H1 (cell line): ENCODE measurements at regions not wholly inside any gene's neighbourhood (a gene's known extent, or its start where the extent isn't known, plus 50 kb on each side); places are given as distances from the start of the nearest gene placed in this dataset.

ENCODE experiments used
- CTCF ChIA-PET: fragments of 300-600 bp; sonication (Branson Sonifier 250); formaldehyde crosslinking; loops from one replicate; lab custom pipeline; 2021; ENCODE audit not compliant: partially characterized antibody; lab: Charles Lee
- POLR2A ChIA-PET: fragments of 300-600 bp; sonication (Branson Sonifier 250); formaldehyde crosslinking; loops from one replicate; lab custom pipeline; 2021; ENCODE audit warnings: inconsistent platforms; ENCODE audit not compliant: partially characterized antibody; lab: Charles Lee
- DNase-seq, 2 experiments: peaks; one replicate each; pipeline versions ENCODE4 v3.0.0 to v3.0.0-alpha.2; 2010 to 2022; ENCODE audit warnings: low spot score in 2 of 2, low read depth in 1 of 2, mixed read lengths in 1 of 2
- FAIRE-seq: peaks from 2 replicates; lab custom pipeline; 2011; peaks lifted over from hg19 to GRCh38; lab: Jason Lieb, UNC
- H2AFZ ChIP-seq: 2 replicates; pipeline ENCODE4 v1.8.1; 2012; ENCODE audit warnings: low read length, inconsistent platforms
- H2AK5ac ChIP-seq: 2 replicates; pipeline ENCODE4 v1.6.1; 2013; ENCODE audit warnings: low read depth, low read length
- H2BK120ac ChIP-seq: replicated peaks from 2 replicates; pipeline ENCODE3; 2013; ENCODE audit warnings: low read depth, low read length, inconsistent platforms
- H2BK12ac ChIP-seq: 2 replicates; pipeline ENCODE4 v1.6.1; 2013; ENCODE audit warnings: low read depth, low read length
- H2BK15ac ChIP-seq: 2 replicates; pipeline ENCODE4 v1.6.1; 2013; ENCODE audit warnings: low read length
- H2BK20ac ChIP-seq: 2 replicates; pipeline ENCODE4 v1.6.1; 2013; ENCODE audit warnings: low read length
- H2BK5ac ChIP-seq: 2 replicates; pipeline ENCODE4 v1.6.1; 2013; ENCODE audit warnings: low read depth, low read length
- H3K14ac ChIP-seq: 2 replicates; pipeline ENCODE4 v1.6.1; 2013; ENCODE audit warnings: inconsistent platforms; ENCODE audit not compliant: insufficient read length
- H3K18ac ChIP-seq: 2 replicates; pipeline ENCODE4 v1.6.1; 2013; ENCODE audit warnings: low read length; ENCODE audit errors: extremely low read depth
- H3K23ac ChIP-seq: 2 replicates; pipeline ENCODE4 v1.6.1; 2013; ENCODE audit warnings: inconsistent platforms; ENCODE audit not compliant: insufficient read length
- H3K23me2 ChIP-seq: 2 replicates; pipeline ENCODE4 v1.6.1; 2013; ENCODE audit warnings: low read depth, low read length
- H3K27ac ChIP-seq: 2 replicates; pipeline ENCODE4 v1.6.1; 2011; ENCODE audit warnings: low read depth, low read length, inconsistent platforms
- H3K27me3 ChIP-seq, 4 experiments: replicated peaks in 1 of 4; 1 replicate in 1 of 4; 2 replicates in 3 of 4; pipeline versions ENCODE4 v1.6.1 to v1.8.1; 2011 to 2013; ENCODE audit warnings: low read length in 3 of 4, mild to moderate bottlenecking in 3 of 4, inconsistent platforms in 2 of 4, mixed read lengths in 2 of 4, moderate library complexity in 1 of 4; ENCODE audit not compliant: control insufficient read depth in 3 of 4, insufficient read depth in 3 of 4; ENCODE audit errors: extremely low read depth in 1 of 4
- H3K36me3 ChIP-seq, 4 experiments: 2 replicates each; pipeline versions ENCODE4 v1.6.1 to v1.8.1; 2011 to 2013; ENCODE audit warnings: mild to moderate bottlenecking in 4 of 4, low read length in 3 of 4, moderate library complexity in 2 of 4, control low read depth in 1 of 4, inconsistent platforms in 1 of 4; ENCODE audit not compliant: insufficient read depth in 4 of 4, control insufficient read depth in 2 of 4
- H3K4ac ChIP-seq: replicated peaks from 2 replicates; pipeline ENCODE3; 2013; ENCODE audit warnings: low read length, low read depth, mixed read lengths, inconsistent platforms; ENCODE audit not compliant: insufficient read length
- H3K4me1 ChIP-seq, 4 experiments: replicated peaks in 1 of 4; 1 replicate in 1 of 4; 2 replicates in 3 of 4; pipeline versions ENCODE4 v1.6.1 to v1.8.1; 2011 to 2013; ENCODE audit warnings: low read length in 3 of 4, inconsistent platforms in 2 of 4, mixed read lengths in 1 of 4; ENCODE audit not compliant: insufficient read depth in 4 of 4, control insufficient read depth in 3 of 4
- H3K4me2 ChIP-seq, 2 experiments: 2 replicates each; pipeline versions ENCODE4 v1.6.1 to v1.8.1; 2011 to 2013; ENCODE audit warnings: low read depth in 2 of 2, low read length in 2 of 2, control low read depth in 1 of 2, inconsistent platforms in 1 of 2, mild to moderate bottlenecking in 1 of 2; ENCODE audit not compliant: insufficient read depth in 1 of 2
- H3K4me3 ChIP-seq, 4 experiments: fragments of 200-600, 300-600 bp in 1 of 4; sonication (generic), shearing (Covaris generic), sonication (Bioruptor Twin) in 1 of 4; 2 replicates each; pipeline versions ENCODE4 v1.5.1 to v1.8.1; 2011 to 2016; ENCODE audit warnings: low read length in 4 of 4, low read depth in 3 of 4, control low read depth in 2 of 4, inconsistent platforms in 2 of 4, mild to moderate bottlenecking in 2 of 4, mixed read lengths in 1 of 4, moderate library complexity in 1 of 4; ENCODE audit not compliant: insufficient read depth in 2 of 4; ENCODE audit errors: extremely low read depth in 1 of 4
- H3K56ac ChIP-seq: replicated peaks from 2 replicates; pipeline ENCODE3; 2013; ENCODE audit warnings: low read depth, mild to moderate bottlenecking, mixed read lengths, low read length, inconsistent platforms; ENCODE audit not compliant: insufficient read length
- H3K79me1 ChIP-seq: 2 replicates; pipeline ENCODE4 v1.6.1; 2013; ENCODE audit warnings: low read depth, low read length, control low read depth
- H3K79me2 ChIP-seq, 2 experiments: 2 replicates each; pipeline versions ENCODE4 v1.6.1 to v1.8.1; 2012 to 2013; ENCODE audit warnings: low read length in 2 of 2, mild to moderate bottlenecking in 2 of 2, inconsistent platforms in 1 of 2; ENCODE audit not compliant: insufficient read depth in 2 of 2, control insufficient read depth in 1 of 2
- H3K9ac ChIP-seq, 4 experiments: replicated peaks in 1 of 4; 1 replicate in 1 of 4; 2 replicates in 3 of 4; pipeline versions ENCODE4 v1.6.1 to v1.8.1; 2011 to 2013; ENCODE audit warnings: low read depth in 3 of 4, low read length in 3 of 4, control low read depth in 2 of 4, mild to moderate bottlenecking in 2 of 4, moderate library complexity in 2 of 4, inconsistent platforms in 1 of 4; ENCODE audit errors: extremely low read depth in 1 of 4
- H3K9me3 ChIP-seq, 2 experiments: 2 replicates each; pipeline versions ENCODE4 v1.6.1 to v1.8.1; 2012 to 2013; ENCODE audit warnings: mild to moderate bottlenecking in 2 of 2, moderate library complexity in 2 of 2, control low read depth in 1 of 2, inconsistent platforms in 1 of 2, low read depth in 1 of 2, low read length in 1 of 2, mixed read lengths in 1 of 2; ENCODE audit not compliant: insufficient read depth in 2 of 2
- H4K20me1 ChIP-seq, 2 experiments: replicated peaks in 1 of 2; 2 replicates each; pipeline versions ENCODE3 to v1.8.1; 2011 to 2013; ENCODE audit warnings: inconsistent platforms in 2 of 2, low read length in 2 of 2, mild to moderate bottlenecking in 1 of 2; ENCODE audit not compliant: insufficient read depth in 2 of 2, control insufficient read depth in 1 of 2
- H4K5ac ChIP-seq: 2 replicates; pipeline ENCODE4 v1.6.1; 2013; ENCODE audit warnings: low read length, low read depth, mixed read lengths, inconsistent platforms; ENCODE audit not compliant: insufficient read length
- H4K8ac ChIP-seq: 2 replicates; pipeline ENCODE4 v1.8.0; 2013; ENCODE audit warnings: mild to moderate bottlenecking, moderate library complexity, low read length, inconsistent platforms; ENCODE audit not compliant: insufficient read depth; ENCODE audit errors: extremely low read depth
- H4K91ac ChIP-seq: replicated peaks from 2 replicates; pipeline ENCODE3; 2013; ENCODE audit warnings: low read length, mixed read lengths, inconsistent platforms; ENCODE audit not compliant: insufficient read length
- ASH2L ChIP-seq: fragments of 200-600, 300-600 bp; sonication (generic); IDR thresholded peaks from one replicate; pipeline ENCODE4 v1.7.1; 2017; ENCODE audit warnings: low read length
- CHD2 ChIP-seq: IDR thresholded peaks from 2 replicates; pipeline ENCODE4 v1.6.1; 2012; ENCODE audit warnings: low read length, improper control_type of control experiment
- FOSL1 ChIP-seq: IDR thresholded peaks from 2 replicates; pipeline ENCODE4 v1.6.1; 2011; ENCODE audit warnings: mild to moderate bottlenecking, low read depth, low read length, moderate library complexity; ENCODE audit not compliant: insufficient read depth
- HDAC6 ChIP-seq: IDR thresholded peaks from one replicate; pipeline ENCODE4 v1.7.1; 2012; ENCODE audit warnings: low read depth, mild to moderate bottlenecking, inconsistent platforms, low read length, moderate library complexity
- KDM1A ChIP-seq: fragments of 200-600, 300-600 bp; sonication (generic); IDR thresholded peaks from 2 replicates; pipeline ENCODE4 v1.7.1; 2016; ENCODE audit warnings: mild to moderate bottlenecking, low read length, borderline replicate concordance
- KDM5A ChIP-seq: fragments of 200-600 bp; IDR thresholded peaks from 2 replicates; pipeline ENCODE4 v1.7.1; 2012; ENCODE audit warnings: mild to moderate bottlenecking, low read length, inconsistent platforms, mixed read lengths
- POLR2A ChIP-seq, 2 experiments: IDR thresholded peaks; 1 replicate in 1 of 2; 2 replicates in 1 of 2; pipeline ENCODE4 v1.6.1; 2011; ENCODE audit warnings: low read depth in 2 of 2, low read length in 2 of 2, mild to moderate bottlenecking in 2 of 2; ENCODE audit errors: control extremely low read depth in 1 of 2
- SAP30 ChIP-seq: fragments of 300-600 bp; sonication (generic); IDR thresholded peaks from 2 replicates; pipeline ENCODE4 v1.7.1; 2012; ENCODE audit warnings: low read length, moderate library complexity, mild to moderate bottlenecking, inconsistent platforms; ENCODE audit not compliant: insufficient read depth, insufficient replicate concordance
- SIX5 ChIP-seq: IDR thresholded peaks from 2 replicates; pipeline ENCODE4 v1.6.1; 2011; ENCODE audit warnings: mild to moderate bottlenecking, low read depth, low read length
- SUZ12 ChIP-seq: fragments of 200-600 bp; sonication (generic); IDR thresholded peaks from 2 replicates; pipeline ENCODE4 v1.6.1; 2012; ENCODE audit warnings: mild to moderate bottlenecking, inconsistent platforms, low read length, moderate library complexity, mixed read lengths
- TEAD4 ChIP-seq: IDR thresholded peaks from 2 replicates; pipeline ENCODE4 v1.6.1; 2012; ENCODE audit warnings: low read depth, low read length, inconsistent platforms, mixed read lengths
- WGBS, 2 experiments: shearing (Covaris generic) in 1 of 2; methylation state at CpG; one replicate each; pipeline versions ENCODE4 v1.1.6 to v1.1.7; 2013 to 2015; ENCODE audit warnings: low lambda C conversion rate in 2 of 2, mixed read lengths in 2 of 2, inconsistent platforms in 1 of 2, low coverage in 1 of 2, missing lambda C conversion rate in 1 of 2; ENCODE audit not compliant: insufficient replicate concordance in 2 of 2, insufficient coverage in 1 of 2, insufficient read length in 1 of 2; ENCODE audit errors: extremely low coverage in 1 of 2, missing lambda C conversion rate in 1 of 2; 5-methylcytosine and 5-hydroxymethylcytosine counted together

DNA sequence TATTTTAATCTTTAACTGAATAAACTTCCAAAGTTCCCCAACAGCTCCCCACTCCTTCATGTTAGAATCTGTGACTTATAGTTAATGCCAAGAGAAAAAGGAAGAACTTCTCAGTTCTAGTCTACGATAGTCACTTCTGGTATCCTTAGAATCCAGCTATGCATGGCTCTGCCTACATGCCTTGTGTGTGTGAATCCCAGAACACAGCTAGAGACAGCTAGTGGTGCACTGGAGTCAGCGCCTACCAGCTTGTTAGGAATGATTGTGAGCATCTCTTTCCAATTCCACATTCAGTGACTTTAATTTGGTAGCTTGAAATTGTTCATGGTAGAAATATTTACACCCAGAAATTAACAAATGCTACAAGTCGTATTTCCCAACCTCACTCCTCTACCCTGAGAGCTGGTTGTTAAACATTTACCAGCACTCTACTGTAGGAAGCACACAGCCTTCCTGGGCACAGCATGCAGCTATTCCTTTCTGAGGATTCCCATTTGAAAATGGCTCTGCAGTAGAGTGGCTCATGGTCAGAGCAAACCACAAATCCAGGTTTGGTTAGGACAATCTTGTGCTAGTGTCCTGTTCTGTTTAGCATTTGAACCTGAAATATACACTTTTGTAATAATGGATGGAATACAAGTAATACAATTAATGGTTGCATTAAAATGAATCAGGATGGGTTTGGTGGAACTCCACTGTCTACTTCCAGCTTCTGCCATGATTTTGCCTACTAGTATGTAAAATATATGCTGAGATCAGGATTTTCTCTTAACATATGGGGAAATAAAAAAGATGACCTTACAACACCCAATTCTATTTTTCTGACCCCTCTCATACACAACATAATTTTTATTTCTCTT is 371.0 kb upstream of the GBE1 start:
- Histone ChIP-seq H3K4me3 (no peak overlapping the region), H3K4me2 (no peak overlapping the region), H3K23ac (no peak overlapping the region), H4K20me1 (no peaks in the 10 kb centered on the region), H3K79me1 (no peaks in the 10 kb centered on the region), H2BK120ac (no peak overlapping the region), H3K9me3 (no peaks in the 10 kb centered on the region), H2AK5ac (no peak overlapping the region), H3K79me2 (no peaks in the 10 kb centered on the region), H3K9ac (no peak overlapping the region), H3K27ac (no peak overlapping the region), H3K4ac (no peak overlapping the region), H4K8ac (no peak overlapping the region), H4K5ac (no peak overlapping the region), H2BK15ac (no peak overlapping the region), H2BK5ac (no peak overlapping the region), H3K23me2 (no peaks in the 10 kb centered on the region), H3K18ac (no peak overlapping the region), H2BK20ac (no peak overlapping the region), H3K56ac (no peak overlapping the region), H2AFZ (no peak overlapping the region), H3K36me3 (no peaks in the 10 kb centered on the region; a peak in 1 of 8 replicates), H3K4me1 (no peaks in the 10 kb centered on the region), H2BK12ac (no peak overlapping the region), H3K27me3 (no peaks in the 10 kb centered on the region), H3K14ac (no peak overlapping the region), H4K91ac (no peak overlapping the region)
- no peak for TF ChIP-seq CHD2
- TF ChIP-seq SAP30 = no peak
- no peak for TF ChIP-seq SUZ12
- TF ChIP-seq TEAD4 = no peak
- no peak for TF ChIP-seq POLR2A (IDR thresholded peaks at IDR 0.05; ENCODE audit: control extremely low read depth in 1 of 2, low read depth in 2 of 2, low read length in 2 of 2)
- no peak for TF ChIP-seq SIX5
- no peak for TF ChIP-seq HDAC6
- TF ChIP-seq FOSL1 = no peak
- TF ChIP-seq KDM1A = no peak
- TF ChIP-seq ASH2L = no peak
- no peak for TF ChIP-seq KDM5A
- FAIRE-seq (no peak), DNase-seq (no peak)
- 95% methylated on average over 3 of the region's 3 CpGs; no CpG with 5 or more reads in 1 of the 2 experiments for WGBS, 2 experiments
- POLR2A ChIA-PET = interaction anchor here (0.6 kb wide), 1 partner anchor 507 kb away, joined by 4 read pairs; no protein-coding TSS in a partner anchor
- CTCF ChIA-PET = interaction anchor here (0.7 to 2.9 kb wide), 22 partner anchors 10 to 642 kb away, joined by 3 to 28 read pairs (median 3); no protein-coding TSS in a partner anchor
